ENCODE measurements at regions not wholly inside any gene's neighbourhood (a gene's known extent, or its start where the extent isn't known, plus 50 kb on each side); places are given as distances from the start of the nearest gene placed in this dataset.
"Not testable (repeated sequence)": the region's sequence is repeated elsewhere in the genome, so short reads cannot be mapped to it uniquely, and the experiment has no call there.

- DNase-seq (ENCODE audit: extremely low read depth in 1 of 11, low read depth in 9 of 11, low spot score in 4 of 11), result no peak
Measured at GRCh38 chr6:134750669-134751068, 199.2 kb downstream of the ALDH8A1 start.

- no peak for DNase-seq (ENCODE audit: extremely low read depth in 1 of 11, low read depth in 9 of 11, low spot score in 4 of 11)
Measured at GRCh38 chr6:134748484-134748883, 201.4 kb downstream of the ALDH8A1 start.

GRCh38 chr6:134747197-134747596 is 202.7 kb downstream of the ALDH8A1 start:
- not testable (repeated sequence) for DNase-seq (ENCODE audit: extremely low read depth in 1 of 11, low read depth in 9 of 11, low spot score in 4 of 11)

- DNase-seq (ENCODE audit: extremely low read depth in 1 of 11, low read depth in 9 of 11, low spot score in 4 of 11), result no peak
Measured at GRCh38 chr6:134746140-134746539, 203.8 kb downstream of the ALDH8A1 start.

GRCh38 chr6:134745192-134745591 is 204.7 kb downstream of the ALDH8A1 start:
- not testable (repeated sequence) for DNase-seq (ENCODE audit: extremely low read depth in 1 of 11, low read depth in 9 of 11, low spot score in 4 of 11)

- DNase-seq (ENCODE audit: extremely low read depth in 1 of 11, low read depth in 9 of 11, low spot score in 4 of 11), result no peak
Measured at GRCh38 chr6:134744301-134744700, 205.6 kb downstream of the ALDH8A1 start.

- no peak for DNase-seq (ENCODE audit: extremely low read depth in 1 of 11, low read depth in 9 of 11, low spot score in 4 of 11)
Measured at GRCh38 chr6:134741200-134741536, 208.7 kb downstream of the ALDH8A1 start.

GRCh38 chr6:134740473-134741199 is 209.3 kb downstream of the ALDH8A1 start:
- no peak for DNase-seq (ENCODE audit: extremely low read depth in 1 of 11, low read depth in 9 of 11, low spot score in 4 of 11)

- DNase-seq (ENCODE audit: extremely low read depth in 1 of 11, low read depth in 9 of 11, low spot score in 4 of 11), result no peak
Measured at GRCh38 chr6:134740027-134740373, 209.9 kb downstream of the ALDH8A1 start.

GRCh38 chr6:134739299-134740026 is 210.4 kb downstream of the ALDH8A1 start:
- no peak for DNase-seq (ENCODE audit: extremely low read depth in 1 of 11, low read depth in 9 of 11, low spot score in 4 of 11)

GRCh38 chr6:134738211-134738885 is 211.6 kb downstream of the ALDH8A1 start:
- no peak for DNase-seq (ENCODE audit: extremely low read depth in 1 of 11, low read depth in 9 of 11, low spot score in 4 of 11)

- DNase-seq (ENCODE audit: extremely low read depth in 1 of 11, low read depth in 9 of 11, low spot score in 4 of 11), result no peak
Measured at GRCh38 chr6:134735461-134735860, 214.4 kb downstream of the ALDH8A1 start.

GRCh38 chr6:134734312-134734869 is 215.5 kb downstream of the ALDH8A1 start:
- no peak for DNase-seq (ENCODE audit: extremely low read depth in 1 of 11, low read depth in 9 of 11, low spot score in 4 of 11)

- no peak for DNase-seq (ENCODE audit: extremely low read depth in 1 of 11, low read depth in 9 of 11, low spot score in 4 of 11)
Measured at GRCh38 chr6:134733801-134734200, 216.1 kb downstream of the ALDH8A1 start.

GRCh38 chr6:134732763-134733162 is 217.1 kb downstream of the ALDH8A1 start:
- no peak for DNase-seq (ENCODE audit: extremely low read depth in 1 of 11, low read depth in 9 of 11, low spot score in 4 of 11)

- DNase-seq (ENCODE audit: extremely low read depth in 1 of 11, low read depth in 9 of 11, low spot score in 4 of 11), result no peak
Measured at GRCh38 chr6:134731615-134732014, 218.3 kb downstream of the ALDH8A1 start.

- no peak for DNase-seq (ENCODE audit: extremely low read depth in 1 of 11, low read depth in 9 of 11, low spot score in 4 of 11)
Measured at GRCh38 chr6:134730013-134730412, 219.9 kb downstream of the ALDH8A1 start.

- DNase-seq (ENCODE audit: extremely low read depth in 1 of 11, low read depth in 9 of 11, low spot score in 4 of 11), result no peak
Measured at GRCh38 chr6:134729561-134729960, 220.3 kb downstream of the ALDH8A1 start.

- DNase-seq (ENCODE audit: extremely low read depth in 1 of 11, low read depth in 9 of 11, low spot score in 4 of 11), result no peak
Measured at GRCh38 chr6:134727081-134727480, 222.8 kb downstream of the ALDH8A1 start.

GRCh38 chr6:134725590-134725989 is 224.3 kb downstream of the ALDH8A1 start:
- DNase-seq (ENCODE audit: extremely low read depth in 1 of 11, low read depth in 9 of 11, low spot score in 4 of 11), result no peak

All from renal cortex interstitium (tissue), 11 donors.